Osteoblast (primary cell): ENCODE measurements at regions not wholly inside any gene's neighbourhood (a gene's known extent, or its start where the extent isn't known, plus 50 kb on each side); places are given as distances from the start of the nearest gene placed in this dataset.
A peak's percentile ranks its signal among the peaks of the same experiment; 100 is the strongest.

ENCODE experiments used
- DNase-seq: peaks from one replicate; pipeline ENCODE4 v3.0.0; 2011; ENCODE audit warnings: low spot score, mixed read lengths; ENCODE audit not compliant: insufficient read length; ENCODE audit errors: missing footprints
- H2AFZ ChIP-seq: 2 replicates; pipeline ENCODE4 v1.6.0; 2011; ENCODE audit warnings: mild to moderate bottlenecking, low read length
- H3K27ac ChIP-seq: 2 replicates; pipeline ENCODE4 v1.5.1; 2011; ENCODE audit warnings: mild to moderate bottlenecking, low read depth, low read length, moderate library complexity
- H3K27me3 ChIP-seq: 2 replicates; pipeline ENCODE4 v1.6.0; 2012; ENCODE audit warnings: mild to moderate bottlenecking, control low read depth, inconsistent platforms, low read length, moderate library complexity; ENCODE audit not compliant: insufficient read depth
- H3K36me3 ChIP-seq: 2 replicates; pipeline ENCODE4 v1.5.1; 2011; ENCODE audit warnings: mild to moderate bottlenecking, low read length, control low read depth, moderate library complexity; ENCODE audit not compliant: insufficient read depth
- H3K4me1 ChIP-seq: 2 replicates; pipeline ENCODE4 v1.5.1; 2011; ENCODE audit warnings: mild to moderate bottlenecking, low read length, control low read depth, moderate library complexity; ENCODE audit not compliant: insufficient read depth
- H3K4me2 ChIP-seq: 2 replicates; pipeline ENCODE4 v1.6.0; 2011; ENCODE audit warnings: mild to moderate bottlenecking, low read length; ENCODE audit not compliant: insufficient read depth
- H3K4me3 ChIP-seq: fragments of 200-600 bp; sonication (generic); 3 replicates; pipeline ENCODE4 v1.5.1; 2012; ENCODE audit warnings: mild to moderate bottlenecking, low read length, inconsistent platforms; ENCODE audit not compliant: insufficient read depth
- H3K79me2 ChIP-seq: 2 replicates; pipeline ENCODE4 v1.6.0; 2012; ENCODE audit warnings: mild to moderate bottlenecking, low read length, control low read depth, inconsistent platforms; ENCODE audit not compliant: insufficient read depth
- H3K9me3 ChIP-seq: 2 replicates; pipeline ENCODE4 v1.5.1; 2011; ENCODE audit warnings: low read depth, low read length, control low read depth
- H4K20me1 ChIP-seq: 2 replicates; pipeline ENCODE4 v1.6.0; 2012; ENCODE audit warnings: mild to moderate bottlenecking, low read length, control low read depth; ENCODE audit not compliant: insufficient read depth
- TF ChIP-seq, protein P1 (sequence below): IDR thresholded peaks from 2 replicates; pipeline ENCODE4 v1.5.1; 2011; ENCODE audit warnings: mild to moderate bottlenecking, low read depth, low read length, moderate library complexity; ENCODE audit errors: extremely low read depth

DNA sequence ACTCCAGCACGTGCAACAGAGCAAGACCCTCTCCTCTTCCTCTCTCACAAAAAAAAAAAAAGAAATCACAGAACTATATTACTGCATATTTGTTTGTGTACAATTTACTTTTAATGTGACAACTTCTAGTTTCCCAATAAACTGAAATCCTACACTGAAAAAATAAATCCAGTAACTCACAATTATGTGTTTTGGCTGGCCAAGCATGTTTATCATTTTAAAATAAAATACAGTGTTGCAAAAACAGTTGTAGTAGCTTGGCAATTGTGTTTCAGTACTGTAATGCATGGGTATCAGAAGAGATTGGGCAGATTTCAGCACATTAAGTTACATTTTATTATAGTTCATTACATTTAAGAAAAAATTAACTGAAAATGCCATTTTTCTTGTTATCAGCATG, 344.9 kb downstream of the ETS1 start:
- Histone ChIP-seq H3K9me3 (no peaks in the 10 kb centered on the region), H3K27ac (no peak overlapping the region), H3K4me2 (no peak overlapping the region), H3K36me3 (no peaks in the 10 kb centered on the region), H4K20me1 (no peaks in the 10 kb centered on the region), H3K79me2 (no peaks in the 10 kb centered on the region), H3K4me3 (no peak overlapping the region), H2AFZ (no peak overlapping the region), H3K27me3 (peaks cover under 1% of the 10 kb centered on the region), H3K4me1 (peaks cover 9% of the 10 kb centered on the region)
- TF ChIP-seq, protein P1, sequence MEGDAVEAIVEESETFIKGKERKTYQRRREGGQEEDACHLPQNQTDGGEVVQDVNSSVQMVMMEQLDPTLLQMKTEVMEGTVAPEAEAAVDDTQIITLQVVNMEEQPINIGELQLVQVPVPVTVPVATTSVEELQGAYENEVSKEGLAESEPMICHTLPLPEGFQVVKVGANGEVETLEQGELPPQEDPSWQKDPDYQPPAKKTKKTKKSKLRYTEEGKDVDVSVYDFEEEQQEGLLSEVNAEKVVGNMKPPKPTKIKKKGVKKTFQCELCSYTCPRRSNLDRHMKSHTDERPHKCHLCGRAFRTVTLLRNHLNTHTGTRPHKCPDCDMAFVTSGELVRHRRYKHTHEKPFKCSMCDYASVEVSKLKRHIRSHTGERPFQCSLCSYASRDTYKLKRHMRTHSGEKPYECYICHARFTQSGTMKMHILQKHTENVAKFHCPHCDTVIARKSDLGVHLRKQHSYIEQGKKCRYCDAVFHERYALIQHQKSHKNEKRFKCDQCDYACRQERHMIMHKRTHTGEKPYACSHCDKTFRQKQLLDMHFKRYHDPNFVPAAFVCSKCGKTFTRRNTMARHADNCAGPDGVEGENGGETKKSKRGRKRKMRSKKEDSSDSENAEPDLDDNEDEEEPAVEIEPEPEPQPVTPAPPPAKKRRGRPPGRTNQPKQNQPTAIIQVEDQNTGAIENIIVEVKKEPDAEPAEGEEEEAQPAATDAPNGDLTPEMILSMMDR, result no peak
- DNase-seq, result no peak

DNA sequence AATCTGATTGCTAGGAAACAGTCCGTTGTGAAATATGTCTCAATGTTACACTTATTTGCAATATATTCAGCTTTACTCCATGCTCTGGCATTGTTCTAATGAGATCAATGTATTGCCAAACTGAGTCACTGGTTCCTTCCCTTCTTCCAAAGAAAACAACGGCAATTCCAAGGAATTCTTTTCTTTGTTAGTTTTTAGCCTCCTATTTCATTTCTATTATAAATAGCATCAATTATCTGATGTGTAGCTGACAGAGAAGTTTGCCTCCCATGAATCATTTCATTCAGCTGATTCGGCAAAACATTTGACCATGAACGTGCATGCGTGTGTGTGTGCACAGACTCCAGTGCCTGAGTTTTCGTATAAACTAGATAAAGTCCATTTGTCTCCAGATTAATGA, 346.8 kb downstream of the ETS1 start:
- H2AFZ ChIP-seq, result peak overlapping the region; percentile 35
- peak overlapping the region; percentile 63 for H3K4me2 ChIP-seq
- peak; percentile 77 for DNase-seq

DNA sequence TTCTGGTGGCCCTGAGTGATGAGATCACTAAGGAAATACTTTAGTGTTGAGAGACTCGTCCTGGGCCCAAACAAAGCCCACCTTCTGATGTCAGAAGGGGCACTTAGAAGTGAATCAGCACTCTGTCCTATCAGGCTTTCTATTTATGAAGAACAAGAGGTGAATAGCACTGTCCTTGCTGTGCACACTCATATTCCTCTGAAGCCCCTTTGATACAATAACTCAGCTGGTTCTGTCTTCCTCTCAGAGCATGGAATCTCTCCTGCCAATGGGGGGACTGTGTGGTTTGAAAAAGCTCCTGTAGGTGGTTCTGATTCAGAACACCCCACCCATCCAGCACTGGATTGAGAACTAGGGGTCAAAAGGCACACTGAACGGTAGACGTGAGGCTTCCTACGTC, 348.1 kb downstream of the ETS1 start:
- Histone ChIP-seq H3K27ac (no peak overlapping the region), H3K4me3 (no peak overlapping the region), H3K79me2 (no peaks in the 10 kb centered on the region), H3K9me3 (no peaks in the 10 kb centered on the region), H2AFZ (no peak overlapping the region), H3K36me3 (no peaks in the 10 kb centered on the region), H3K4me1 (peaks cover 9% of the 10 kb centered on the region), H4K20me1 (no peaks in the 10 kb centered on the region), H3K27me3 (no peaks in the 10 kb centered on the region), H3K4me2 (no peak overlapping the region)
- TF ChIP-seq, protein P1, result no peak
- peak; percentile 85 for DNase-seq

More for the DNA sequence above, 346.8 kb downstream of the ETS1 start:
- H3K4me3 ChIP-seq, result no peak overlapping the region
- TF ChIP-seq, protein P1, result no peak
- no peaks in the 10 kb centered on the region for H3K36me3 ChIP-seq
- H3K79me2 ChIP-seq, result no peaks in the 10 kb centered on the region
- H4K20me1 ChIP-seq, result no peaks in the 10 kb centered on the region
- no peaks in the 10 kb centered on the region for H3K9me3 ChIP-seq
- H3K27me3 ChIP-seq, result no peaks in the 10 kb centered on the region
- peak overlapping the region; percentile 23 for H3K27ac ChIP-seq
- H3K4me1 ChIP-seq, result peaks cover 9% of the 10 kb centered on the region

DNA sequence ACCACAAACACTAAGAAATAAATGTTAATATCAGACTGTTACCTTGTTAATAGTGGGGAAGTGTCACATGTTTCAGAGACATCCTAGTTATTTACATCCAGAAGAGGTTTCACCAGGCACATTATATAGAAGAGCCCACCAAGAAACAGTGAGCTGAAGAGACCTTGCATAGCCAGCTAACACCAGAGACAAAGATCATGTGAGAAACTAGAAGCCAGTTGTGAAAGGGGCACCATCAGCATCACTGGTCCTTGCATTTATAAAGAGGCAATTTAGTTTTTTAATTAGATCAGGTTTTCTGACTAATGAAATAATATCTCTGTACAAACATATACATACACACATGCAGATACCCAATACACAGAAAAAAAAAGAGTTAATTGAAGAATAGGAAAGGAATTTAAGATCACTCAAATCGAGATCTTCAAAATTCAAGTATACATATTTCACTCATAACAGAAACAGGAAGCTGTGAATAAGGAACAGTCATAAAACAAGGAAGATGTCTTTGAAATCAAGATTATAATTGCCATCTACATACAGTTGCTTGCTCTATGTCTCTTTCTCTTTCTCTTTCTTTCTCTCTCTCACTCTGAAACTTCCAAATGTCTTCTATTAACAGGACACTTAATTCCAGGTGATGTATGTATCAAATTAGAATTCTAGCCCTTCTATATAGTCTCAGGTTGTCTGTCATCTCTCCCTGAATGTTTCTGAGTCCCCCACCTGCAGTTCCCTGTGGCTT, 348.7 kb downstream of the ETS1 start:
- H4K20me1 ChIP-seq, result no peaks in the 10 kb centered on the region
- no peak overlapping the region for H3K4me2 ChIP-seq
- no peak for DNase-seq

More for the DNA sequence above, 348.7 kb downstream of the ETS1 start:
- H2AFZ ChIP-seq, result peak overlapping the region; percentile 43
- H3K36me3 ChIP-seq, result no peaks in the 10 kb centered on the region
- no peaks in the 10 kb centered on the region for H3K79me2 ChIP-seq
- TF ChIP-seq, protein P1, result no peak
- no peak overlapping the region for H3K4me3 ChIP-seq
- peaks cover 9% of the 10 kb centered on the region for H3K4me1 ChIP-seq
- no peak overlapping the region for H3K27ac ChIP-seq
- H3K9me3 ChIP-seq, result no peaks in the 10 kb centered on the region
- H3K27me3 ChIP-seq, result no peaks in the 10 kb centered on the region
